ENCODE measurements at regions not wholly inside any gene's neighbourhood (a gene's known extent, or its start where the extent isn't known, plus 50 kb on each side); places are given as distances from the start of the nearest gene placed in this dataset.

DNA sequence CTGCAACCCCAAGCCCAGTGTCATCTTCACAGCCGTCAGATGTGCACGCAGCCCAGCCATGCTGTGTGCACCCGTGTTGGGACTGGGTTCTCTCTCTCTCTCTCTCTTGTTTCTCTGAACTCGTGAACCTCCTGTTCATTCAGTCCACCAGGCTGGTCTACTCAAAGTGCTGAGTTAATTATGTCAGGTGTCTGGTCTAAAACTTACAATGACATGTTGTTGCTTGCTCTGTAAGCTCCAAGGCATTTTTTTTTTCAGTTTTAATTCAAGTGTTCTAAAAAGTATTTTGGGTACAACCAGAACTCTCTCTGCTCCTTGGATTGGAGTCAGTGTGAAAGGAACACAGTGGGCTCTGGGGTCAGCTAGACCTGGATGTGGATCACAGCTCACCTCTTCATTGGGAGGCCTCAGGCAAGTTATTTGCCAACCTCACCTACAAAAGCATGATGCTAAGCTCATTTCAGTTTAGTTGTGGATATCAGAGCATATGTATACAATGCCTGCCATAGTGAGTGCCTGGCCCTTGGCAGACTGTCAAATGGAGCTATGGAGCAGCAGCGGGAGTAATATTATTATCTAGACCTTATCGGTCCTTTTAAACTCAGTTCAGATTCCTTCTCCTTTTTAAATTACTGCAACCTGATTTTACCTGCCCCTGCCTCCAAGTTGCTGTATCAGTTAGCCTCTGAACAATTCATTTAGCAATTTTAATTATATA is 59.5 kb downstream of the PLEKHG1 start:
- no peak for DNase-seq
- in situ Hi-C loops (cut with HindIII; ENCODE audit: low pct_ligation_motif_present, low sequenced_read_pairs) = no loop called here
- no peaks in the 10 kb centered on the region for H3K27me3 ChIP-seq (replicated peaks)
- TF ChIP-seq, protein P1, sequence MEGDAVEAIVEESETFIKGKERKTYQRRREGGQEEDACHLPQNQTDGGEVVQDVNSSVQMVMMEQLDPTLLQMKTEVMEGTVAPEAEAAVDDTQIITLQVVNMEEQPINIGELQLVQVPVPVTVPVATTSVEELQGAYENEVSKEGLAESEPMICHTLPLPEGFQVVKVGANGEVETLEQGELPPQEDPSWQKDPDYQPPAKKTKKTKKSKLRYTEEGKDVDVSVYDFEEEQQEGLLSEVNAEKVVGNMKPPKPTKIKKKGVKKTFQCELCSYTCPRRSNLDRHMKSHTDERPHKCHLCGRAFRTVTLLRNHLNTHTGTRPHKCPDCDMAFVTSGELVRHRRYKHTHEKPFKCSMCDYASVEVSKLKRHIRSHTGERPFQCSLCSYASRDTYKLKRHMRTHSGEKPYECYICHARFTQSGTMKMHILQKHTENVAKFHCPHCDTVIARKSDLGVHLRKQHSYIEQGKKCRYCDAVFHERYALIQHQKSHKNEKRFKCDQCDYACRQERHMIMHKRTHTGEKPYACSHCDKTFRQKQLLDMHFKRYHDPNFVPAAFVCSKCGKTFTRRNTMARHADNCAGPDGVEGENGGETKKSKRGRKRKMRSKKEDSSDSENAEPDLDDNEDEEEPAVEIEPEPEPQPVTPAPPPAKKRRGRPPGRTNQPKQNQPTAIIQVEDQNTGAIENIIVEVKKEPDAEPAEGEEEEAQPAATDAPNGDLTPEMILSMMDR (IDR thresholded peaks at IDR 0.05; ENCODE audit: low read depth, low read length, missing control alignments) = no peak
- no peaks in the 10 kb centered on the region for H3K36me3 ChIP-seq (replicated peaks)
- no peak overlapping the region for H3K4me3 ChIP-seq (ENCODE audit: low read depth, low read length)
- no peak overlapping the region for H3K27ac ChIP-seq

DNA sequence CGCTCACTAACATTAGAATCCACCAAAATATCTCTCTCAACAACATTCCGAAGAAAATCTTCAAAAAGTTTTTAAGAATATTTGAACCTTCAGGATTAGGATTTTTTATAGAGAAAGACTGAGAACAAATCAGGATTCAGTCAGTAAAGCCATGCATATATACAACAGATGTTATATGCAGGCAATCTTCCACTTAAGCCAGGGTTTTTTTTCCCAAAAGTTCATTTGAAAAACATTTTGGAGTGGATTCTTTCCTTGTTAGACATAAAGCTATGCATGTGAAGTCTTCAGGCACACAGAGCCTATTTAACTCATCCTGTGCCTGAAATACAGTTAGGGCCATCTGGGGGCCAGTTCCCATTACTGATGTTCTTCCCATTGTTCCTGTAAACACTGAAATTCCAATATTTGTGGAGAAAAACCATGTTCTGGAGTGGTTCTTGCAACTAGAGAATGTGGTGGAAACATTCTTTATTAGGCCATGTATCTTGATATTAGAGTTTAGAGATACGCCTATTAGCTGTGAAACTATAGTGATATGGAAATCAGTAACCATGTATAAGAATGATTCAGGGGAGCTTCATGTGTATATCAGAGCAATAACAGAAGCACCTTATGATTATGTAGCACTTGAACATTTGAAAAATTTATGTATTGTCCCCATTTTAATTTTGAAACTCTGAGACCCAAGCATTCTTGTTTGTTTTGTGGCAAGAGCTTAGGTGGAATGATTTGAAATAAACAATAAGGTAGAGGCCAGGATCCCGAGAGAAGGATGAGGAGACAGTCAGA is 61.7 kb downstream of the PLEKHG1 start:
- no peaks in the 10 kb centered on the region for H3K36me3 ChIP-seq (replicated peaks)
- DNase-seq = no peak
- TF ChIP-seq, protein P1 (IDR thresholded peaks at IDR 0.05; ENCODE audit: low read depth, low read length, missing control alignments) = no peak
- in situ Hi-C loops (cut with HindIII; ENCODE audit: low pct_ligation_motif_present, low sequenced_read_pairs) = no loop called here
- H3K27ac ChIP-seq = no peak overlapping the region
- no peaks in the 10 kb centered on the region for H3K27me3 ChIP-seq (replicated peaks)
- H3K4me3 ChIP-seq (ENCODE audit: low read depth, low read length) = no peak overlapping the region

DNA sequence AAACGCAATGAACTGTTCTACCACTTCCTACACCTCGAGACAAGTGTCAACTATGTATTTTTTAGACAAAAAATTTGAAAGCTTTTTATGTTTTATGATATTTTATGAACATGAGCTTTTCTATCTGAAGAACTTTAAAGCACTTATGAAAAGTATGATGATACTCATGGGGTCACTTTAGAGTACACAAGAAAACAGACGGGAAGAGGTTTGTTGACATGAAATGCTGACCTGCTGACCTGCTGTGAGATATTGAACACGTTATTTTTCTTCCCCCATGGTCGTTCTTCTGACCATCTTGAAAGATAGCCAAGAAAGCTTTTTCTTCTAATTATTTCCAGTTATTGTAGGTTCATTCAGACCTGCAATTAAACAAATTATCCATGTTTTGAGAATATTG is 63.1 kb downstream of the PLEKHG1 start:
- in situ Hi-C loops (cut with HindIII; ENCODE audit: low pct_ligation_motif_present, low sequenced_read_pairs) = no loop called here
- DNase-seq = no peak
- Histone ChIP-seq H3K27me3 (replicated peaks) (no peaks in the 10 kb centered on the region), H3K4me3 (ENCODE audit: low read depth, low read length) (no peak overlapping the region), H3K27ac (no peak overlapping the region), H3K36me3 (replicated peaks) (no peaks in the 10 kb centered on the region)
- TF ChIP-seq, protein P1 (IDR thresholded peaks at IDR 0.05; ENCODE audit: low read depth, low read length, missing control alignments) = no peak

DNA sequence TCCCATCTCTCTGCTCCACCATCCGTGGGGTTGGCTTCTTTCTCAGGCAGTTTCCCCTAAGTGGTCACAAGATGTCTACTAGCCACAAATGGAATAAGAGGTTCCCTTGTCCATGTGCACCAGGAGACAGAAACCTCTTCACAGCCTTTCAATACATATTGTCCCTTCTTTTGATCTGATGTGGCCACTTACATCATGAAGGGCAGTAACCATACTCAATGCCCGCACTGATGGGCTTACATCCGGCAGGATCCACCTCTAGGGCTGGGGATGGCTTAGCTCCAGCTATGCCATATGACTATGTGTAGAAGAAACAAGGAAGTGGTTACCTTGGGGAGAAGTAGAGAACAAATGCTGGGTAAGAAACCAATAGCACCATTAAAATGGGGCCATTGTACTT is 64.4 kb downstream of the PLEKHG1 start:
- H3K27me3 ChIP-seq (replicated peaks) = no peaks in the 10 kb centered on the region
- TF ChIP-seq, protein P1 (IDR thresholded peaks at IDR 0.05; ENCODE audit: low read depth, low read length, missing control alignments) = no peak
- no peak for DNase-seq
- no peak overlapping the region for H3K27ac ChIP-seq
- in situ Hi-C loops (cut with HindIII; ENCODE audit: low pct_ligation_motif_present, low sequenced_read_pairs) = no loop called here
- H3K4me3 ChIP-seq (ENCODE audit: low read depth, low read length) = no peak overlapping the region
- H3K36me3 ChIP-seq (replicated peaks) = no peaks in the 10 kb centered on the region

DNA sequence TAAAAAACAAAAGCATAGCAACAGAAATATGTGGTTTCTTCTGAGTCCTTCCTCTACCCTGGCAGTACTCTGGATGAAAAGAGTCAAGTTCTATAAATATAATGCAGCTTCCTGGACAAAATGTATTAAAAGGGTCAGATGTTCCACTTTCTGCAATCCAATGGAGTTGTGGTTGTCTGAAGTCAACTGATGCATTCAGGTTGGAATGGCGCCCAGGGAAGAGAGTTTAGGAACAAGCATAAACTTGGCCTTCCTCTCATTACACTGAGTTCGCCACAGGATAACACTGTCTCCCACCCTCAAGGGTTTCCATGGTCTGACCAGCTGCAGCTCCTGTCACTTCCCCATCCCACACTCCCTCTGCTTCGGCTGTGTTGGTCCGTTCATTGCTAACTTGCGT is 66.4 kb downstream of the PLEKHG1 start:
- in situ Hi-C loops (cut with HindIII; ENCODE audit: low pct_ligation_motif_present, low sequenced_read_pairs) = no loop called here
- Histone ChIP-seq H3K4me3 (ENCODE audit: low read depth, low read length) (no peak overlapping the region), H3K27ac (no peak overlapping the region), H3K36me3 (replicated peaks) (no peaks in the 10 kb centered on the region), H3K27me3 (replicated peaks) (no peaks in the 10 kb centered on the region)
- TF ChIP-seq, protein P1 (IDR thresholded peaks at IDR 0.05; ENCODE audit: low read depth, low read length, missing control alignments) = no peak
- DNase-seq = no peak
